ENCODE measurements at regions not wholly inside any gene's neighbourhood (a gene's known extent, or its start where the extent isn't known, plus 50 kb on each side); places are given as distances from the start of the nearest gene placed in this dataset.

DNA sequence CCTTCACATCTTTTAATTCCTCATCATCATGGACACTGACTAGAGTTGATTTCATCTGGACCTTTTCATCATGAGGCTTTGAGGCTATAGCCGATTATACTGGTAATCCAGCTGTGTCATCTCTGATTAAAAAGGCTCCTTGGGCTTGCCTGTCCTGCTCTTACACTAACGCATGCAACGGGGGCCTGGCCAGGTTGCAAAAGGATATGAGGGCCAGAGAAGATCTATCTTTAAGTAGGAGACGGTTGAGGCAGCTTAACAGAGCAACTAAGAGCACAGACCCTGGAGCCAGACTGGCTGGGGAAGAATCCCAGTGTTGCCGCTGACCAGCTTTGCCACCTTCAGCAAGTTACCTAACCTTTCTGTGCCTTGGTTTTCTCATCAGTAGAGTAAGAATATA, 211.5 kb downstream of the PTEN start:
- intact Hi-C loops (cut with micrococcal nuclease; ENCODE audit: unreplicated experiment) (no loop called here), in situ Hi-C loops (cut with HindIII; ENCODE audit: low pct_unique_long_range_greater_than_20kb, low sequenced_read_pairs) (no loop called here)
- Histone ChIP-seq H3K36me3 (ENCODE audit: control insufficient read depth, insufficient read depth, low read length) (no peaks in the 10 kb centered on the region), H3K27me3 (ENCODE audit: control insufficient read depth, insufficient read depth, low read length) (peaks cover 3% of the 10 kb centered on the region; the same call in 1 of the 2 replicates), H3K4me3 (ENCODE audit: low read depth in 2 of 2, low read length in 2 of 2) (no peak overlapping the region), H3K9me3 (ENCODE audit: control insufficient read depth, insufficient read depth, low read depth, low read length) (no peaks in the 10 kb centered on the region), H3K27ac (ENCODE audit: low read length) (no peak overlapping the region), H3K4me1 (ENCODE audit: control insufficient read depth, insufficient read depth, low read length) (peaks cover 2% of the 10 kb centered on the region; the same call in 1 of the 2 replicates)
- ChIA-PET CTCF (no interaction called here), POLR2A (no interaction called here)
- no TSS peak for BruUV-seq (replicated peaks)
- no peak for ATAC-seq
- TF ChIP-seq, protein P1, sequence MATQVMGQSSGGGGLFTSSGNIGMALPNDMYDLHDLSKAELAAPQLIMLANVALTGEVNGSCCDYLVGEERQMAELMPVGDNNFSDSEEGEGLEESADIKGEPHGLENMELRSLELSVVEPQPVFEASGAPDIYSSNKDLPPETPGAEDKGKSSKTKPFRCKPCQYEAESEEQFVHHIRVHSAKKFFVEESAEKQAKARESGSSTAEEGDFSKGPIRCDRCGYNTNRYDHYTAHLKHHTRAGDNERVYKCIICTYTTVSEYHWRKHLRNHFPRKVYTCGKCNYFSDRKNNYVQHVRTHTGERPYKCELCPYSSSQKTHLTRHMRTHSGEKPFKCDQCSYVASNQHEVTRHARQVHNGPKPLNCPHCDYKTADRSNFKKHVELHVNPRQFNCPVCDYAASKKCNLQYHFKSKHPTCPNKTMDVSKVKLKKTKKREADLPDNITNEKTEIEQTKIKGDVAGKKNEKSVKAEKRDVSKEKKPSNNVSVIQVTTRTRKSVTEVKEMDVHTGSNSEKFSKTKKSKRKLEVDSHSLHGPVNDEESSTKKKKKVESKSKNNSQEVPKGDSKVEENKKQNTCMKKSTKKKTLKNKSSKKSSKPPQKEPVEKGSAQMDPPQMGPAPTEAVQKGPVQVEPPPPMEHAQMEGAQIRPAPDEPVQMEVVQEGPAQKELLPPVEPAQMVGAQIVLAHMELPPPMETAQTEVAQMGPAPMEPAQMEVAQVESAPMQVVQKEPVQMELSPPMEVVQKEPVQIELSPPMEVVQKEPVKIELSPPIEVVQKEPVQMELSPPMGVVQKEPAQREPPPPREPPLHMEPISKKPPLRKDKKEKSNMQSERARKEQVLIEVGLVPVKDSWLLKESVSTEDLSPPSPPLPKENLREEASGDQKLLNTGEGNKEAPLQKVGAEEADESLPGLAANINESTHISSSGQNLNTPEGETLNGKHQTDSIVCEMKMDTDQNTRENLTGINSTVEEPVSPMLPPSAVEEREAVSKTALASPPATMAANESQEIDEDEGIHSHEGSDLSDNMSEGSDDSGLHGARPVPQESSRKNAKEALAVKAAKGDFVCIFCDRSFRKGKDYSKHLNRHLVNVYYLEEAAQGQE (IDR thresholded peaks at IDR 0.05; ENCODE audit: insufficient read depth in 1 of 2, low read depth in 2 of 2, low read length in 1 of 2): no peak
- TF ChIP-seq, protein P2, sequence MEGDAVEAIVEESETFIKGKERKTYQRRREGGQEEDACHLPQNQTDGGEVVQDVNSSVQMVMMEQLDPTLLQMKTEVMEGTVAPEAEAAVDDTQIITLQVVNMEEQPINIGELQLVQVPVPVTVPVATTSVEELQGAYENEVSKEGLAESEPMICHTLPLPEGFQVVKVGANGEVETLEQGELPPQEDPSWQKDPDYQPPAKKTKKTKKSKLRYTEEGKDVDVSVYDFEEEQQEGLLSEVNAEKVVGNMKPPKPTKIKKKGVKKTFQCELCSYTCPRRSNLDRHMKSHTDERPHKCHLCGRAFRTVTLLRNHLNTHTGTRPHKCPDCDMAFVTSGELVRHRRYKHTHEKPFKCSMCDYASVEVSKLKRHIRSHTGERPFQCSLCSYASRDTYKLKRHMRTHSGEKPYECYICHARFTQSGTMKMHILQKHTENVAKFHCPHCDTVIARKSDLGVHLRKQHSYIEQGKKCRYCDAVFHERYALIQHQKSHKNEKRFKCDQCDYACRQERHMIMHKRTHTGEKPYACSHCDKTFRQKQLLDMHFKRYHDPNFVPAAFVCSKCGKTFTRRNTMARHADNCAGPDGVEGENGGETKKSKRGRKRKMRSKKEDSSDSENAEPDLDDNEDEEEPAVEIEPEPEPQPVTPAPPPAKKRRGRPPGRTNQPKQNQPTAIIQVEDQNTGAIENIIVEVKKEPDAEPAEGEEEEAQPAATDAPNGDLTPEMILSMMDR (IDR thresholded peaks at IDR 0.05): no peak
- no peak for TF ChIP-seq SIN3A (IDR thresholded peaks at IDR 0.05; ENCODE audit: borderline replicate concordance, insufficient read depth, low read depth, low read length)
- no peak for TF ChIP-seq TCF7L2 (IDR thresholded peaks at IDR 0.05; ENCODE audit: low read depth, low read length)
- no peak for TF ChIP-seq POLR2AphosphoS5 (IDR thresholded peaks at IDR 0.05; ENCODE audit: low read depth, low read length)
- no peak for DNase-seq (ENCODE audit: low read depth, low spot score)

DNA sequence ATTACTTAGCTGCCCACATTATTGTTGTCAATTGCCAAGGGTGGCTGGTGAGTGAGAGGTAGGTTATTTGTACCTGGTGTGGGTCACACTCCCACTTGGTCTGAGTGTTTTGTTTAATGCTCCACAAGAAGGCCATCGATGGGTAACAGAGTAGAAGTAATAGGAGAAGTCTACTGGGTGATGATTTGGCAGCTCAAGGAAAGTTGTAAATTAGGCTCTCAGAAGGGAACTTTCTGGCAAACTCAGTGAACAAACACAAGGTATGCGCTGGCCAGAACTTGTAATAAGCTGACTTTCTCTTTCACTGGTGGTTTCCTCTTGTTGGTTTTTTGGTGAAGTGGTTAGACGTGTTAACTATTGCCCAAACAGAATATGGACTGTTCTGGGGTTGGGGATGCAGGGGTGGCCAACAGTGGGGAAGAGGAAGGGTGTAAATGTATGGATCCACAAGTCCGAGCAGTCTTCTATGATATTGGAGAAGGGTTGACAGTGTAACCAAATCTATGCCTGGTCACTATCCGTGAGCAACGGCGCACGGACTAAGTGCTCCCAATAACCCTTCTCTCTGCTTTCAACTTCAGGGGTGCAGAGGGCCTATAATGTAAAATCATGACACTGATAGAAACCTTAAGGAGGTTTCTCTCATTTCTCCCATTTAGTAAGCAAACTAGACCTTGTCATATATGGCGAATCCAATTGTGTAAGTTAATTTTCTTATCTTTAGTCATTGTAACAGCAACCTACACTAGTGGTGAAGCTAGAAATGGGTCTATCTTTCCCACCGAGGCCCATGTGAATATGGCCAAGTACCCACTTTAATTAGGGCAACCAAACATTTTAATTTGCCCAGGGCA, 212.8 kb downstream of the PTEN start:
- H3K4me1 ChIP-seq (ENCODE audit: control insufficient read depth, insufficient read depth, low read length): peaks cover 2% of the 10 kb centered on the region; the same call in 1 of the 2 replicates
- no peak overlapping the region for H3K4me3 ChIP-seq (ENCODE audit: low read depth in 2 of 2, low read length in 2 of 2)
- DNase-seq (ENCODE audit: low read depth, low spot score) (no peak), ATAC-seq (no peak)
- CTCF ChIA-PET: no interaction called here
- H3K27me3 ChIP-seq (ENCODE audit: control insufficient read depth, insufficient read depth, low read length): peaks cover 5% of the 10 kb centered on the region; the same call in 1 of the 2 replicates
- POLR2A ChIA-PET: no interaction called here
- H3K27ac ChIP-seq (ENCODE audit: low read length): no peak overlapping the region
- no peaks in the 10 kb centered on the region for H3K9me3 ChIP-seq (ENCODE audit: control insufficient read depth, insufficient read depth, low read depth, low read length)
- H3K36me3 ChIP-seq (ENCODE audit: control insufficient read depth, insufficient read depth, low read length): no peaks in the 10 kb centered on the region
- intact Hi-C loops (cut with micrococcal nuclease; ENCODE audit: unreplicated experiment): no loop called here
- in situ Hi-C loops (cut with HindIII; ENCODE audit: low pct_unique_long_range_greater_than_20kb, low sequenced_read_pairs): no loop called here
- TF ChIP-seq, protein P2 (IDR thresholded peaks at IDR 0.05): no peak
- TF ChIP-seq SIN3A (IDR thresholded peaks at IDR 0.05; ENCODE audit: borderline replicate concordance, insufficient read depth, low read depth, low read length) (no peak), TCF7L2 (IDR thresholded peaks at IDR 0.05; ENCODE audit: low read depth, low read length) (no peak), POLR2AphosphoS5 (IDR thresholded peaks at IDR 0.05; ENCODE audit: low read depth, low read length) (no peak)
- TF ChIP-seq, protein P1 (IDR thresholded peaks at IDR 0.05; ENCODE audit: insufficient read depth in 1 of 2, low read depth in 2 of 2, low read length in 1 of 2): no peak
- BruUV-seq (replicated peaks): no TSS peak

Measured in Panc1 (cell line).